ENCODE measurements at regions not wholly inside any gene's neighbourhood (a gene's known extent, or its start where the extent isn't known, plus 50 kb on each side); places are given as distances from the start of the nearest gene placed in this dataset.
A peak's percentile ranks its signal among the peaks of the same experiment; 100 is the strongest.

- H3K27ac ChIP-seq = no peak overlapping the region
- WGBS (ENCODE audit: insufficient coverage, low coverage, low lambda C conversion rate, missing lambda C conversion rate) = 60% methylated on average over 1 of the region's 1 CpG
- DNase-seq (no peak), ATAC-seq (no peak)
- no peaks in the 10 kb centered on the region for H3K4me1 ChIP-seq
- intact Hi-C loops (cut with DNase I) = no loop called here
- H3K36me3 ChIP-seq = no peaks in the 10 kb centered on the region
- no peaks in the 10 kb centered on the region for H3K27me3 ChIP-seq
- no peak overlapping the region for H3K4me3 ChIP-seq
- TF ChIP-seq POLR2A (IDR thresholded peaks at IDR 0.05) (no peak), CTCF (IDR thresholded peaks at IDR 0.05) (no peak)
- no peaks in the 10 kb centered on the region for H3K9me3 ChIP-seq
Measured at GRCh38 chr2:14828223-14828622, 195.7 kb downstream of the LRATD1 start.

DNA sequence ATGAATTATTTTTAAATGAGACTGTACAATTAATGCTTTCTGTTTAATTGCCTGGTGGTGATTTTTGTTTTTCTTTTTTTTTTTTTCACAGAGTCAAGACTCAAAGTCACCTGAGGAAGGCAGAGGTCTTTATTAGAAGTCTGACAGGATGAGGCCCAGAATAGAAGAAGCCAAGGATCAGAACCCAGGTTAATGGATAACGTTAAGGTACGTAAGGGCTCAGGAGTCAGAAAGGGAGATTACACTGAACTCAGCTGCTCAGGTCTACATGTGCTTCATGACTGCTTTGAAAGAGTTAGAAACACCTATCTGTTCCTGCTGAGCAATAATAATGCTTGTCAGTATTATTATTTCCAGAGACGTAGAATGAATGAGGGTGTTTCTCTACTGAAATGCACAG, 196.5 kb downstream of the LRATD1 start:
- H3K27me3 ChIP-seq = no peaks in the 10 kb centered on the region
- H3K36me3 ChIP-seq = no peaks in the 10 kb centered on the region
- no peaks in the 10 kb centered on the region for H3K9me3 ChIP-seq
- ATAC-seq = no peak
- 55% methylated on average over 3 of the region's 3 CpGs for WGBS (ENCODE audit: insufficient coverage, low coverage, low lambda C conversion rate, missing lambda C conversion rate)
- intact Hi-C loops (cut with DNase I) = no loop called here
- H3K4me1 ChIP-seq = no peaks in the 10 kb centered on the region
- no peak overlapping the region for H3K4me3 ChIP-seq
- no peak for TF ChIP-seq CTCF (IDR thresholded peaks at IDR 0.05)
- no peak for TF ChIP-seq POLR2A (IDR thresholded peaks at IDR 0.05)
- no peak overlapping the region for H3K27ac ChIP-seq
- no peak for DNase-seq

DNA sequence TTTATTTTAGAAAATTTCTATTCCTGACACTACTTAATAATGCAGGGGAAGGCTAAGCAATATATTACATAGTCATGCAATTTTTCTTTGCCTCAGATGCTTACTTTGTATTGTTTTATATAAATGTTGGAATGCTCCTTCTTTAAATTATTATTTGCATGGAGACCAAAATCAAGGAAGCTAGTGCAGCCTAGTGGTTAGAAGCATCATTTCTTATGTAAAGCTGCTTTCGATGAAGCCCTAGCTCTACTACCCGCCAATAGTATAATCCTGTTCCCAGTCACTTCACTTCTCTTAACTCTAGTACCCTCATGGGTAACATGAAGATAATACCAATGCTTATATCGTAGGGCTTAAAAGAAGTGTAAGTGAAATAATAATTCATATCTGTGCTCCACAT, 198.9 kb downstream of the LRATD1 start:
- intact Hi-C loops (cut with DNase I) = no loop called here
- no peaks in the 10 kb centered on the region for H3K27me3 ChIP-seq
- no peak overlapping the region for H3K27ac ChIP-seq
- DNase-seq = no peak
- TF ChIP-seq POLR2A (IDR thresholded peaks at IDR 0.05) (no peak), CTCF (IDR thresholded peaks at IDR 0.05) (peak in 1 of 4 donors; percentile 14)
- 49% methylated on average over 3 of the region's 3 CpGs for WGBS (ENCODE audit: insufficient coverage, low coverage, low lambda C conversion rate, missing lambda C conversion rate)
- no peaks in the 10 kb centered on the region for H3K36me3 ChIP-seq
- H3K4me3 ChIP-seq = no peak overlapping the region
- no peaks in the 10 kb centered on the region for H3K9me3 ChIP-seq
- no peaks in the 10 kb centered on the region for H3K4me1 ChIP-seq
- ATAC-seq = no peak

- no peak overlapping the region for H3K27ac ChIP-seq
- no peak for DNase-seq
- H3K4me3 ChIP-seq = no peak overlapping the region
- no peaks in the 10 kb centered on the region for H3K27me3 ChIP-seq
- no peaks in the 10 kb centered on the region for H3K4me1 ChIP-seq
- H3K9me3 ChIP-seq = no peaks in the 10 kb centered on the region
- WGBS (ENCODE audit: insufficient coverage, low coverage, low lambda C conversion rate, missing lambda C conversion rate) = 92% methylated on average over 2 of the region's 5 CpGs
- intact Hi-C loops (cut with DNase I) = no loop called here
- ATAC-seq = no peak
- no peaks in the 10 kb centered on the region for H3K36me3 ChIP-seq
- TF ChIP-seq POLR2A (IDR thresholded peaks at IDR 0.05) (no peak), CTCF (IDR thresholded peaks at IDR 0.05) (no peak)
Measured at GRCh38 chr2:14843507-14844204, 211.1 kb downstream of the LRATD1 start.
